Cerebellar nuclear complex (tissue), 1 donor: ENCODE measurements at regions not wholly inside any gene's neighbourhood (a gene's known extent, or its start where the extent isn't known, plus 50 kb on each side); places are given as distances from the start of the nearest gene placed in this dataset.

Experiments used
- DNase-seq, 2 experiments: peaks; one replicate each; lab custom pipeline; 2025; lab: John Stamatoyannopoulos, UW

- no peak for DNase-seq
Observed at GRCh38 chr12:77493302-77494168, 337.2 kb upstream of the NAV3 start.

- no peak for DNase-seq
Observed at GRCh38 chr12:77492536-77492935, 338.2 kb upstream of the NAV3 start.

- no peak for DNase-seq
Observed at GRCh38 chr12:77489331-77489970, 341.2 kb upstream of the NAV3 start.

GRCh38 chr12:77488041-77488620 lies 342.6 kb upstream of the NAV3 start:
- no peak for DNase-seq

- DNase-seq: no peak
Observed at GRCh38 chr12:77486872-77487271, 343.8 kb upstream of the NAV3 start.

GRCh38 chr12:77485961-77486854 lies 344.5 kb upstream of the NAV3 start:
- DNase-seq: no peak

- no peak for DNase-seq
Observed at GRCh38 chr12:77481687-77482086, 349.0 kb upstream of the NAV3 start.

- DNase-seq: no peak
Observed at GRCh38 chr12:77477907-77478533, 352.7 kb upstream of the NAV3 start.

- DNase-seq: no peak
Observed at GRCh38 chr12:77471801-77472200, 358.9 kb upstream of the NAV3 start.

GRCh38 chr12:77469578-77470333 lies 360.9 kb upstream of the NAV3 start:
- no peak for DNase-seq

GRCh38 chr12:77442633-77443032 lies 377.3 kb upstream of the E2F7 start:
- DNase-seq: no peak

- DNase-seq: no peak
Observed at GRCh38 chr12:77439749-77440148, 374.4 kb upstream of the E2F7 start.

GRCh38 chr12:77438644-77439043 lies 373.3 kb upstream of the E2F7 start:
- DNase-seq: no peak

- DNase-seq: no peak
Observed at GRCh38 chr12:77437206-77437605, 371.8 kb upstream of the E2F7 start.

GRCh38 chr12:77435446-77436091 lies 370.2 kb upstream of the E2F7 start:
- no peak for DNase-seq

- DNase-seq: no peak
Observed at GRCh38 chr12:77433799-77434198, 368.4 kb upstream of the E2F7 start.

GRCh38 chr12:77429426-77429825 lies 364.1 kb upstream of the E2F7 start:
- DNase-seq: no peak

- no peak for DNase-seq
Observed at GRCh38 chr12:77421152-77421551, 355.8 kb upstream of the E2F7 start.

- no peak for DNase-seq
Observed at GRCh38 chr12:77409551-77409950, 344.2 kb upstream of the E2F7 start.

GRCh38 chr12:77407931-77408330 lies 342.6 kb upstream of the E2F7 start:
- DNase-seq: no peak
